ENCODE measurements at regions not wholly inside any gene's neighbourhood (a gene's known extent, or its start where the extent isn't known, plus 50 kb on each side); places are given as distances from the start of the nearest gene placed in this dataset.

- Histone ChIP-seq H4K20me1 (replicated peaks in 1 of 2; ENCODE audit: control insufficient read depth in 1 of 2, insufficient read depth in 2 of 2, low read length in 2 of 2) (no peaks in the 10 kb centered on the region), H3K9me3 (ENCODE audit: insufficient read depth in 2 of 2, low read depth in 1 of 2, low read length in 1 of 2) (no peaks in the 10 kb centered on the region), H2BK120ac (replicated peaks; ENCODE audit: low read depth, low read length) (no peak overlapping the region), H3K27ac (ENCODE audit: low read depth, low read length) (no peak overlapping the region), H2BK20ac (ENCODE audit: low read length) (no peak overlapping the region), H2BK15ac (ENCODE audit: low read length) (no peak overlapping the region), H4K8ac (ENCODE audit: extremely low read depth, insufficient read depth, low read length) (no peak overlapping the region), H3K4me3 (ENCODE audit: extremely low read depth in 1 of 4, insufficient read depth in 2 of 4, low read depth in 3 of 4, low read length in 4 of 4) (no peak overlapping the region), H3K18ac (ENCODE audit: extremely low read depth, low read length) (no peak overlapping the region), H4K5ac (ENCODE audit: insufficient read length, low read depth, low read length) (no peak overlapping the region), H3K14ac (ENCODE audit: insufficient read length) (no peak overlapping the region), H3K27me3 (replicated peaks in 1 of 4; ENCODE audit: control insufficient read depth in 3 of 4, extremely low read depth in 1 of 4, insufficient read depth in 3 of 4, low read length in 3 of 4) (peaks cover 0 to 2% (median 0%) of the 10 kb centered on the region in 4 experiments; a peak in 2 of 7 replicates), H3K4me2 (ENCODE audit: insufficient read depth in 1 of 2, low read depth in 2 of 2, low read length in 2 of 2) (no peak overlapping the region), H2BK5ac (ENCODE audit: low read depth, low read length) (no peak overlapping the region), H3K9ac (replicated peaks in 1 of 4; ENCODE audit: extremely low read depth in 1 of 4, low read depth in 3 of 4, low read length in 3 of 4) (no peak overlapping the region), H3K4ac (replicated peaks; ENCODE audit: insufficient read length, low read depth, low read length) (no peak overlapping the region), H3K79me1 (ENCODE audit: low read depth, low read length) (no peaks in the 10 kb centered on the region), H3K23me2 (ENCODE audit: low read depth, low read length) (no peaks in the 10 kb centered on the region), H3K79me2 (ENCODE audit: control insufficient read depth in 1 of 2, insufficient read depth in 2 of 2, low read length in 2 of 2) (no peaks in the 10 kb centered on the region), H3K56ac (replicated peaks; ENCODE audit: insufficient read length, low read depth, low read length) (no peak overlapping the region), H2AK5ac (ENCODE audit: low read depth, low read length) (no peak overlapping the region), H3K23ac (ENCODE audit: insufficient read length) (no peak overlapping the region), H2BK12ac (ENCODE audit: low read depth, low read length) (no peak overlapping the region), H2AFZ (ENCODE audit: low read length) (no peak overlapping the region), H3K4me1 (replicated peaks in 1 of 4; ENCODE audit: control insufficient read depth in 3 of 4, insufficient read depth in 4 of 4, low read length in 3 of 4) (peaks cover 0 to 5% (median 2%) of the 10 kb centered on the region in 4 experiments; a peak in 2 of 7 replicates), H3K36me3 (ENCODE audit: control insufficient read depth in 2 of 4, insufficient read depth in 4 of 4, low read length in 3 of 4) (no peaks in the 10 kb centered on the region), H4K91ac (replicated peaks; ENCODE audit: insufficient read length, low read length) (no peak overlapping the region)
- ChIA-PET POLR2A (ENCODE audit: partially characterized antibody) (no interaction called here), CTCF (ENCODE audit: partially characterized antibody) (interaction anchor here (1.2 to 1.8 kb wide), 2 partner anchors 12 kb away, joined by 3 to 5 read pairs; no protein-coding TSS in a partner anchor)
- FAIRE-seq (no peak), DNase-seq (ENCODE audit: low read depth in 1 of 2, low spot score in 2 of 2) (no peak)
- TF ChIP-seq TAF1 (IDR thresholded peaks at IDR 0.05; ENCODE audit: low read depth, low read length) = no peak
- WGBS, 2 experiments (ENCODE audit: extremely low coverage in 1 of 2, insufficient coverage in 1 of 2, insufficient read length in 1 of 2, insufficient replicate concordance in 2 of 2, low coverage in 1 of 2, low lambda C conversion rate in 2 of 2, missing lambda C conversion rate in 1 of 2) = 91% methylated on average over 4 of the region's 4 CpGs; no CpG with 5 or more reads in 1 of the 2 experiments
These were observed 295.4 kb upstream of the NR2F2 start for GRCh38 chr15:96035091-96035490.

Measured in H1 (cell line).